ENCODE measurements at regions not wholly inside any gene's neighbourhood (a gene's known extent, or its start where the extent isn't known, plus 50 kb on each side); places are given as distances from the start of the nearest gene placed in this dataset.

GRCh38 chr20:51085769-51086168 is 62.9 kb upstream of the KCNG1 start:
- TF ChIP-seq CTCF (IDR thresholded peaks at IDR 0.05; ENCODE audit: low read depth, low read length) (no peak), EZH2phosphoT487 (IDR thresholded peaks at IDR 0.05; ENCODE audit: low read depth) (no peak)
